Thyroid gland (tissue), 4 donors: ENCODE measurements at regions not wholly inside any gene's neighbourhood (a gene's known extent, or its start where the extent isn't known, plus 50 kb on each side); places are given as distances from the start of the nearest gene placed in this dataset.

Experiments used
- DNase-seq, 2 donors: peaks; one replicate each; pipeline ENCODE4 v3.0.0-alpha.2; 2019
- H3K27ac ChIP-seq, 3 donors: fragments of 200-600 bp; sonication (generic); 1 replicate in 2 of 3; 2 replicates in 1 of 3; pipeline ENCODE4 v1.5.1; 2016 to 2019; ENCODE audit warnings: mild to moderate bottlenecking in 1 of 3, moderate library complexity in 1 of 3
- H3K27me3 ChIP-seq: fragments of 200-600 bp; sonication (generic); one replicate; pipeline ENCODE4 v1.5.1; 2019
- H3K36me3 ChIP-seq, 2 donors: fragments of 200-600 bp; sonication (generic); one replicate each; pipeline ENCODE4 v1.5.1; 2016 to 2019
- H3K4me1 ChIP-seq, 2 donors: fragments of 200-600 bp; sonication (generic); one replicate each; pipeline ENCODE4 v1.5.1; 2017 to 2019
- H3K4me3 ChIP-seq, 3 donors: fragments of 200-600 bp; sonication (generic); replicated peaks in 1 of 3; 1 replicate in 2 of 3; 2 replicates in 1 of 3; pipeline ENCODE4 v1.5.1; 2016; ENCODE audit warnings: mild to moderate bottlenecking in 1 of 3
- H3K9me3 ChIP-seq: fragments of 200-600 bp; sonication (generic); one replicate; pipeline ENCODE4 v1.5.1; 2017
- POLR2A ChIP-seq, 2 donors: fragments of 450-650 bp; IDR thresholded peaks; one replicate each; pipeline ENCODE4 v1.6.1; 2017; ENCODE audit warnings: antibody characterized with exemption in 2 of 2, mild to moderate bottlenecking in 2 of 2, moderate library complexity in 1 of 2
- WGBS, 2 donors: methylation state at CpG; one replicate each; pipeline ENCODE4 v1.1.5; 2017; 5-methylcytosine and 5-hydroxymethylcytosine counted together
- intact Hi-C: fragments of 100-400 bp; cut with DNase I; formaldehyde crosslinking; loops from one replicate; pipeline ENCODE4 v1.15.1; 2023
- TF ChIP-seq, protein P1 (sequence below), 6 experiments: fragments of 200-600 bp in 3 of 6; fragments of 450-650 bp in 3 of 6; sonication (generic) in 3 of 6; IDR thresholded peaks; one replicate each; pipeline ENCODE4 v1.5.1; 2016 to 2019; ENCODE audit warnings: antibody characterized with exemption in 6 of 6, mild to moderate bottlenecking in 2 of 6, inconsistent platforms in 1 of 6, moderate library complexity in 1 of 6

DNA sequence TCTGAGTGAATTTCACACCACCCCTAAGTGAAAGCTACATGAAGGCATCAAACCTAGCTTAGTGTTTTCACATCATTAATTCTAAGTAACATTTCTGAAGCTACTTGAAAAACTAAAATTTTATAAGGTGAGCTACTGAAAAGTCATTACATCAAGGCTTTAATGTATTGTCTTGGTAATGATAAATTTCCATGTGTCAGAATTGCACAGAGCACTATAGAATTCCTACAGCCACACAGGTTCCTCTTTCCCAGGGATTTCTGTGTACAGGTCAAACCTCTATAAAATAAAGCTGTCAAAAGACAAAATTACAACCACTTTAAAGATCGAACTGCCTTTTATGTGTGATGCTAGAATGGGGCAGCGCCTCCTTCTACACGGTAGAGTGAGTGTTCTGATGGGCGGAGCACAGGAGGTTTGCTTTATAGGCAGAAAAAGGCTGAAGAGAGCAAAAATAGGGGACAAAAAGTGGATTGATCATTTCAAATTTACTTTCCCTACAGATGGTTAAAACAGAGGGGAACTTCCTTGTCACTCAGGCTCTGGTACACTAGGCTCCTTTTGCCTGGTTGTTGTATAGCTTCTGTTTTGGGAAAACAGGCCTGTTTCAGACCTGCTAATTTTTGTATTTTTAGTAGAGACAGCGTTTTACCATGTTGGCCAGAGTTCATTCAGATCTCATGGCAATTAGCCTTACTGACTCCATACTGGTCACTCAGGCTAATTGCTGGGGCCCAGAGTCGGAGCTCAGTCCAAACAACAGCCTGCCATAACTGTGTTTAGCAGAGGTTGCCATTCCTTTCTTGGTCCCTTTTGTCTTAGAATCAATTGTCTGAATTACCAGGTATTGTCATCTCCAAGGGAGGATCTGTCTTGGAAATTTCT, 102.5 kb upstream of the BASP1 start:
- TF ChIP-seq, protein P1, sequence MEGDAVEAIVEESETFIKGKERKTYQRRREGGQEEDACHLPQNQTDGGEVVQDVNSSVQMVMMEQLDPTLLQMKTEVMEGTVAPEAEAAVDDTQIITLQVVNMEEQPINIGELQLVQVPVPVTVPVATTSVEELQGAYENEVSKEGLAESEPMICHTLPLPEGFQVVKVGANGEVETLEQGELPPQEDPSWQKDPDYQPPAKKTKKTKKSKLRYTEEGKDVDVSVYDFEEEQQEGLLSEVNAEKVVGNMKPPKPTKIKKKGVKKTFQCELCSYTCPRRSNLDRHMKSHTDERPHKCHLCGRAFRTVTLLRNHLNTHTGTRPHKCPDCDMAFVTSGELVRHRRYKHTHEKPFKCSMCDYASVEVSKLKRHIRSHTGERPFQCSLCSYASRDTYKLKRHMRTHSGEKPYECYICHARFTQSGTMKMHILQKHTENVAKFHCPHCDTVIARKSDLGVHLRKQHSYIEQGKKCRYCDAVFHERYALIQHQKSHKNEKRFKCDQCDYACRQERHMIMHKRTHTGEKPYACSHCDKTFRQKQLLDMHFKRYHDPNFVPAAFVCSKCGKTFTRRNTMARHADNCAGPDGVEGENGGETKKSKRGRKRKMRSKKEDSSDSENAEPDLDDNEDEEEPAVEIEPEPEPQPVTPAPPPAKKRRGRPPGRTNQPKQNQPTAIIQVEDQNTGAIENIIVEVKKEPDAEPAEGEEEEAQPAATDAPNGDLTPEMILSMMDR (IDR thresholded peaks at IDR 0.05), result no peak
- TF ChIP-seq POLR2A (IDR thresholded peaks at IDR 0.05), result no peak
- H3K27me3 ChIP-seq, result no peaks in the 10 kb centered on the region
- no peaks in the 10 kb centered on the region for H3K9me3 ChIP-seq
- H3K36me3 ChIP-seq, result no peaks in the 10 kb centered on the region
- peaks cover 36 to 44% of the 10 kb centered on the region in 2 donors for H3K4me1 ChIP-seq
- intact Hi-C loops, result no loop called here
- H3K4me3 ChIP-seq, result no peak overlapping the region
- WGBS, 2 donors, result 53 to 57% methylated on average over 6 of the region's 6 CpGs
- peak in 1 of 2 donors; percentile 42 for DNase-seq
- H3K27ac ChIP-seq, result peak overlapping the region; percentile 40 to 82 (median 78)

DNA sequence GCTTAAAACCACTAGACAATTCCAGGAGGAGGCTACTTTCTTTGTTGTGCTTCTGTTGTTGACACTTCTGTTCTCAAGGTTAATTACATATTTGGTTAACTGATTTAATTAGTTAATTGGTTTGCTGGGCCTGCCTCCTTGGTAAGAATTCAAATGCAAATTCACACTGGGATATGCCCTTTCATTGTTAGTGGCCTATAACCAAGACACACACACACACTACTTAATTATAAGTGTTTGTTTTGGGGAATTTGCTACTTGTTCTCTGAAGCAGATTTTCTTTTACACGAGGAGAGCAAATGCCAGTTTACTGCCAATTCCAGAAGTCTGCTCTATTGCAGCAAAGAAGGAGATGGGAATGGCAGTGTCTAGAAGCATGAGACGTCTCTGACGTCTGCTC, 101.6 kb upstream of the BASP1 start:
- WGBS, 2 donors, result 52 to 61% methylated on average over 3 of the region's 3 CpGs
- peak in 1 of 2 donors; percentile 18 for DNase-seq

DNA sequence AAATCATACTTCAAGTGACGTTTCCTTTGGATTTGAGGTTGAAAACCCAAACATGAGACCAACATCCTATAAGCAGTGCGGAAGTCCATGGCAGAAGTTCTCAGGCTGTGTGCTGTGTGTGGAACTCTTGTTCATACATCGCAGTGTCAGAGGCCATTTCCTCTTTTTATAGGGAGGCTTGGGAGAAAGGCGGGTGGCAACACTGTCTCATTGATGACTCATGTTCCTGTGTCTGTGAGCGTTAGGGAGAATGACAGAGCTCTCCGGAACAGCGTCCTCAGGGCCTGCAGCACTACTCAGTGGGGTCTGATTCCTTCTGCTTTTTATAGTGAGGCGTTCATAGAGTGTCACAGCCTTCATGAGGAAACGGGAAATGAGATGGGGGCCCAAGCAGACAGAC, 98.8 kb upstream of the BASP1 start:
- DNase-seq, result no peak
- no peaks in the 10 kb centered on the region for H3K9me3 ChIP-seq
- H3K27ac ChIP-seq, result no peak overlapping the region
- intact Hi-C loops, result no loop called here
- TF ChIP-seq, protein P1 (IDR thresholded peaks at IDR 0.05), result no peak
- no peaks in the 10 kb centered on the region for H3K36me3 ChIP-seq
- H3K27me3 ChIP-seq, result no peaks in the 10 kb centered on the region
- WGBS, 2 donors, result 57 to 68% methylated on average over 9 of the region's 9 CpGs
- H3K4me1 ChIP-seq, result peaks cover 29 to 35% of the 10 kb centered on the region in 2 donors
- no peak overlapping the region for H3K4me3 ChIP-seq

More for the DNA sequence above, 101.6 kb upstream of the BASP1 start:
- Histone ChIP-seq H3K27ac (peak overlapping the region; percentile 40 to 82 (median 78)), H3K4me1 (peaks cover 36 to 44% of the 10 kb centered on the region in 2 donors), H3K27me3 (no peaks in the 10 kb centered on the region), H3K4me3 (no peak overlapping the region), H3K9me3 (no peaks in the 10 kb centered on the region), H3K36me3 (no peaks in the 10 kb centered on the region)
- TF ChIP-seq, protein P1 (IDR thresholded peaks at IDR 0.05), result no peak
- TF ChIP-seq POLR2A (IDR thresholded peaks at IDR 0.05), result no peak
- intact Hi-C loops, result no loop called here

DNA sequence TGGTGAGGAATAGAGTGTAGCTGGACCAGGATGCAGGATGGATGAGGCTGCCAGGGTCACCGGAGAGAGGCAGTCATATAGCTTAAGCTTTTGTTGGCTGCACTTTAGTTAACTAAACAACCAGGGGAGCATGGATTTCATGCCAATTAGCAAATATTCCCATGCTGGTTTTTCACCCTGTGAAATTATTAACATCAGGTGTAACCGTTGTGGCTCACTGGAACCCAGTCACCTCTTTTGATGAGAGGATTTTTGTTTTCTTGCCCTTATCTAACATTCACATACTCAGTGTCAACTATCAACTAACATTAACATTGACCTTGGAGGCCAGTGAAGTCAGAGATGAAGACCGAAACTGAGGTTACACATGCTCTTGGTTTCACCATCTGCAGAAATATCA, 97.2 kb upstream of the BASP1 start:
- peak overlapping the region in 1 of 3 donors; percentile 18 for H3K27ac ChIP-seq
- peaks cover 27 to 36% of the 10 kb centered on the region in 2 donors for H3K4me1 ChIP-seq
- H3K9me3 ChIP-seq, result no peaks in the 10 kb centered on the region
- no peaks in the 10 kb centered on the region for H3K27me3 ChIP-seq
- no peak overlapping the region for H3K4me3 ChIP-seq
- H3K36me3 ChIP-seq, result no peaks in the 10 kb centered on the region
- TF ChIP-seq, protein P1 (IDR thresholded peaks at IDR 0.05), result no peak
- TF ChIP-seq POLR2A (IDR thresholded peaks at IDR 0.05), result no peak
- DNase-seq, result no peak
- intact Hi-C loops, result loop anchor here (10.0 kb wide), 1 partner anchor 185 kb away; the partner anchor contains the start of gene MYO10
- 69 to 78% methylated on average over 3 of the region's 3 CpGs for WGBS, 2 donors

DNA sequence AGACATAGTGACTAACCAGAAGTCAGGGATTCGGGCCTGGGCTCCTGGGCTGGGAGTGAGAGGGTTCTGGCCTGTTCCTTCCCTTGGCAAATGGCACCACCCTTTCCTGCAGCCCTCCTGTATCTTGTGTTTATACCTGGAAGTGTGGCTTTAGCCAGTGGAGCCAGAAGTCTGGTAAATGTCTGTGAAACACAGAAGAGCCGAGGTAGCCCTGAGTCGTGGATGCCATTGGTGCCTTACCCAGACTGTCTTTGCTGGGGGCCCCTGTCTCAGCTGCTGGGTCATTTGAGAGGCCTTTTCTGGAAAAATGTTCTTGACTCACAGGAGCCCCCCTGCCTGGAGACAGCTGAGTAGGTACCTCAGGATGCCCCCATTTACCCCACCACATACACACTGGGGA, 95.7 kb upstream of the BASP1 start:
- H3K36me3 ChIP-seq, result no peaks in the 10 kb centered on the region
- WGBS, 2 donors, result 97 to 100% methylated on average over 1 to 3 of the region's 3 CpGs
- peaks cover 15 to 25% of the 10 kb centered on the region in 2 donors for H3K4me1 ChIP-seq
- TF ChIP-seq POLR2A (IDR thresholded peaks at IDR 0.05), result no peak
- TF ChIP-seq, protein P1 (IDR thresholded peaks at IDR 0.05), result no peak
- no peak overlapping the region for H3K4me3 ChIP-seq
- intact Hi-C loops, result loop anchor here (10.0 kb wide), 1 partner anchor 187 kb away; the partner anchor contains the start of gene MYO10
- H3K9me3 ChIP-seq, result no peaks in the 10 kb centered on the region
- peak overlapping the region in 1 of 3 donors; percentile 48 for H3K27ac ChIP-seq
- no peak for DNase-seq
- no peaks in the 10 kb centered on the region for H3K27me3 ChIP-seq
